CD4-positive, alpha-beta T cell (primary cell): ENCODE measurements at regions not wholly inside any gene's neighbourhood (a gene's known extent, or its start where the extent isn't known, plus 50 kb on each side); places are given as distances from the start of the nearest gene placed in this dataset.

Experiments
- ATAC-seq: fragments of 200-7000 bp; cut with Tn5 transposase; one replicate; pipeline ENCODE4 v1.10.0; 2022; ENCODE audit warnings: mild to moderate bottlenecking; ENCODE audit not compliant: poor library complexity
- CTCF ChIA-PET: fragments of 350-600 bp; sonication (Branson Sonifier 250); formaldehyde crosslinking; loops from one replicate; lab custom pipeline; 2021; ENCODE audit warnings: antibody characterized with exemption, inconsistent platforms; lab: Charles Lee
- POLR2A ChIA-PET: fragments of 350-600 bp; sonication (Branson Sonifier 250); formaldehyde crosslinking; loops from one replicate; lab custom pipeline; 2021; ENCODE audit warnings: antibody characterized with exemption, inconsistent platforms; lab: Charles Lee
- DNase-seq, 14 experiments: peaks; one replicate each; pipeline ENCODE4 v3.0.0-alpha.2; 2013 to 2020; ENCODE audit warnings: mixed read lengths in 2 of 14
- H3K27ac ChIP-seq, 2 donors: one replicate each; pipeline versions ENCODE4 v1.5.1 to v1.7.0; 2013; ENCODE audit warnings: low read length in 2 of 2, low read depth in 1 of 2, mild to moderate bottlenecking in 1 of 2
- H3K27me3 ChIP-seq, 2 experiments: 1 replicate in 1 of 2; 2 replicates in 1 of 2; pipeline versions ENCODE4 v1.6.1 to v1.7.0; 2013; ENCODE audit warnings: low read length in 2 of 2, control low read depth in 1 of 2, mild to moderate bottlenecking in 1 of 2, moderate library complexity in 1 of 2; ENCODE audit not compliant: insufficient read depth in 2 of 2, control insufficient read depth in 1 of 2
- H3K36me3 ChIP-seq: one replicate; pipeline ENCODE4 v1.6.1; 2013; ENCODE audit warnings: low read length, control low read depth; ENCODE audit not compliant: insufficient read depth
- H3K4me1 ChIP-seq: one replicate; pipeline ENCODE4 v1.6.1; 2013; ENCODE audit warnings: low read length, control low read depth; ENCODE audit not compliant: insufficient read depth
- H3K4me3 ChIP-seq: one replicate; pipeline ENCODE4 v1.5.1; 2013; ENCODE audit warnings: mild to moderate bottlenecking, low read length, moderate library complexity
- H3K9me3 ChIP-seq, 2 experiments: 1 replicate in 1 of 2; 2 replicates in 1 of 2; pipeline versions ENCODE4 v1.6.1 to v1.7.0; 2013; ENCODE audit warnings: low read length in 2 of 2, mild to moderate bottlenecking in 2 of 2, control low read depth in 1 of 2, moderate library complexity in 1 of 2; ENCODE audit not compliant: control insufficient read depth in 1 of 2, insufficient read depth in 1 of 2
- H3K27ac Mint-ChIP-seq: one replicate; pipeline ENCODE4 v1.8.0; 2020; ENCODE audit warnings: mixed read lengths
- H3K27me3 Mint-ChIP-seq: one replicate; pipeline ENCODE4 v1.8.0; 2021; ENCODE audit warnings: mixed read lengths
- H3K36me3 Mint-ChIP-seq: one replicate; pipeline ENCODE4 v1.8.0; 2021; ENCODE audit warnings: low read depth, mixed read lengths
- H3K4me1 Mint-ChIP-seq: one replicate; pipeline ENCODE4 v1.8.0; 2021; ENCODE audit warnings: low read depth, mixed read lengths
- H3K4me3 Mint-ChIP-seq: one replicate; pipeline ENCODE4 v1.8.0; 2020; ENCODE audit warnings: mild to moderate bottlenecking, mixed read lengths
- H3K9me3 Mint-ChIP-seq: one replicate; pipeline ENCODE4 v1.8.0; 2020; ENCODE audit warnings: mixed read lengths
- intact Hi-C, 2 experiments: fragments of 100-400 bp; cut with DNase I in 1 of 2; cut with micrococcal nuclease in 1 of 2; formaldehyde crosslinking; loops; one replicate each; pipeline versions ENCODE4 v1.15.1 to v1.9.0; 2023 to 2025; cut with DNase I, micrococcal nuclease
- TF ChIP-seq, protein P1 (sequence below): fragments of 200-600 bp; IDR thresholded peaks from one replicate; pipeline ENCODE4 v1.8.0; 2022; ENCODE audit warnings: antibody characterized with exemption, mild to moderate bottlenecking

DNA sequence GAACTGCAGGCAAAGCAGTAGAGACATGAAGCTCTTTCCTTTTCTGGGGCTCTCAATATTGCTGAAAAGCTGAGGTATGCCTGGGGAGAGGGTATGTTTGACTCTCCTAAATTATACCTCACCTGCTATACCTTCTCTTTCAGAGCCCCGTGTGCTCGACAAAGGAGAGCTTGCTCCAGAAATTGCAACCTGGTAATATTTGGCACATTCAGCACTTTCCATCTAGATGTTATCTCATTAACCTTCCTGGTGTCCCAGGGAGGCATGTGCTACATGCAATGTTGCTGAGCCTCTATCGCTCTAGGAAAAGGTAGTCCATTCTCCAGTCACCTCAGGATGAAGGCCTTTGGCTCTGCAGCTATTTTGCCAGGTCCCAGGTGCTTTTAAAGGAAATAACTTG lies 78.5 kb upstream of the ZSWIM6 start:
- no peaks in the 10 kb centered on the region for H3K36me3 ChIP-seq
- ATAC-seq (no peak), DNase-seq (no peak)
- no peak overlapping the region for H3K4me3 Mint-ChIP-seq
- POLR2A ChIA-PET: no interaction called here
- peaks cover 3% of the 10 kb centered on the region for H3K9me3 Mint-ChIP-seq
- H3K27me3 Mint-ChIP-seq: peaks cover 25% of the 10 kb centered on the region
- H3K27ac ChIP-seq: no peak overlapping the region
- no peaks in the 10 kb centered on the region for H3K4me1 Mint-ChIP-seq
- H3K27me3 ChIP-seq: no peaks in the 10 kb centered on the region
- H3K27ac Mint-ChIP-seq: no peak overlapping the region
- H3K36me3 Mint-ChIP-seq: no peaks in the 10 kb centered on the region
- no peaks in the 10 kb centered on the region for H3K9me3 ChIP-seq
- H3K4me3 ChIP-seq: no peak overlapping the region
- CTCF ChIA-PET: no interaction called here
- TF ChIP-seq, protein P1, sequence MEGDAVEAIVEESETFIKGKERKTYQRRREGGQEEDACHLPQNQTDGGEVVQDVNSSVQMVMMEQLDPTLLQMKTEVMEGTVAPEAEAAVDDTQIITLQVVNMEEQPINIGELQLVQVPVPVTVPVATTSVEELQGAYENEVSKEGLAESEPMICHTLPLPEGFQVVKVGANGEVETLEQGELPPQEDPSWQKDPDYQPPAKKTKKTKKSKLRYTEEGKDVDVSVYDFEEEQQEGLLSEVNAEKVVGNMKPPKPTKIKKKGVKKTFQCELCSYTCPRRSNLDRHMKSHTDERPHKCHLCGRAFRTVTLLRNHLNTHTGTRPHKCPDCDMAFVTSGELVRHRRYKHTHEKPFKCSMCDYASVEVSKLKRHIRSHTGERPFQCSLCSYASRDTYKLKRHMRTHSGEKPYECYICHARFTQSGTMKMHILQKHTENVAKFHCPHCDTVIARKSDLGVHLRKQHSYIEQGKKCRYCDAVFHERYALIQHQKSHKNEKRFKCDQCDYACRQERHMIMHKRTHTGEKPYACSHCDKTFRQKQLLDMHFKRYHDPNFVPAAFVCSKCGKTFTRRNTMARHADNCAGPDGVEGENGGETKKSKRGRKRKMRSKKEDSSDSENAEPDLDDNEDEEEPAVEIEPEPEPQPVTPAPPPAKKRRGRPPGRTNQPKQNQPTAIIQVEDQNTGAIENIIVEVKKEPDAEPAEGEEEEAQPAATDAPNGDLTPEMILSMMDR: no peak
- no peaks in the 10 kb centered on the region for H3K4me1 ChIP-seq
- intact Hi-C loops: no loop called here

GRCh38 chr5:61254969-61255555 lies 77.0 kb upstream of the ZSWIM6 start:
- CTCF ChIA-PET: no interaction called here
- Histone ChIP-seq H3K4me1 (no peaks in the 10 kb centered on the region), H3K27me3 (no peaks in the 10 kb centered on the region), H3K4me3 (no peak overlapping the region), H3K27ac (no peak overlapping the region), H3K36me3 (no peaks in the 10 kb centered on the region), H3K9me3 (no peaks in the 10 kb centered on the region)
- Mint-ChIP-seq H3K9me3 (no peaks in the 10 kb centered on the region), H3K4me1 (no peaks in the 10 kb centered on the region), H3K27ac (no peak overlapping the region), H3K36me3 (no peaks in the 10 kb centered on the region), H3K4me3 (no peak overlapping the region), H3K27me3 (peaks cover 29% of the 10 kb centered on the region)
- POLR2A ChIA-PET: no interaction called here
- intact Hi-C loops: no loop called here
- no peak for ATAC-seq
- no peak for DNase-seq
- TF ChIP-seq, protein P1: no peak

- ATAC-seq: no peak
- POLR2A ChIA-PET: no interaction called here
- Histone ChIP-seq H3K27me3 (no peaks in the 10 kb centered on the region), H3K36me3 (no peaks in the 10 kb centered on the region), H3K9me3 (no peaks in the 10 kb centered on the region), H3K27ac (no peak overlapping the region), H3K4me3 (no peak overlapping the region), H3K4me1 (no peaks in the 10 kb centered on the region)
- TF ChIP-seq, protein P1: no peak
- Mint-ChIP-seq H3K4me1 (no peaks in the 10 kb centered on the region), H3K27ac (no peak overlapping the region), H3K4me3 (no peak overlapping the region), H3K27me3 (peaks cover 29% of the 10 kb centered on the region), H3K9me3 (no peaks in the 10 kb centered on the region), H3K36me3 (no peaks in the 10 kb centered on the region)
- intact Hi-C loops: no loop called here
- DNase-seq: no peak
- CTCF ChIA-PET: interaction anchor here (0.7 kb wide), 1 partner anchor 115 kb away, joined by 4 read pairs; no protein-coding TSS in a partner anchor
These were observed 75.6 kb upstream of the ZSWIM6 start for GRCh38 chr5:61256474-61256873.
